HG03045 (cell line): ENCODE measurements at regions not wholly inside any gene's neighbourhood (a gene's known extent, or its start where the extent isn't known, plus 50 kb on each side); places are given as distances from the start of the nearest gene placed in this dataset.

Experiments used
- ATAC-seq: cut with Tn5 transposase; IDR thresholded peaks from one replicate; pipeline ENCODE4 v1.9.1; 2021; ENCODE audit warnings: mild to moderate bottlenecking, moderate library complexity; ENCODE audit not compliant: unreplicated experiment

GRCh38 chr17:77001487-77001886 is 133.3 kb downstream of the MGAT5B start:
- no peak for ATAC-seq

GRCh38 chr17:77002103-77003045 is 134.2 kb downstream of the MGAT5B start:
- no peak for ATAC-seq

DNA sequence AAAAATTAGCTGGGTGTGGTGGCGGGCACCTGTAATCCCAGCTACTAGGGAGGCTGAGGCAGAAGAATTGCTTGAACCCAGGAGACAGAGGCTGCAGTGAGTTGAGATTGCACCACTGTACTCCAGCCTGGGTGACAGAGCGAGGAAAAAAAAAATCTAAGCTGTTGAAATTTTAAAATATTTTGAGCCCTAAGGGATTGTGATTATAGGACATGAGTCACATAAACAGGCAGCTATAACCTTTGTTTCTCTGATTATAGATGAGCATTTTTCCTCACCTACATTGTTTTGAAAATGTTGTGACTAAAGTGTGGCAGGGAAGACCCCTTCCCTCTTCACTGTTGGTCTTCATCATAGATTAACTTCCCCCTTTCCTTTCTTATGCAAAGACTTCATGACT is 135.5 kb downstream of the MGAT5B start:
- ATAC-seq: no peak

DNA sequence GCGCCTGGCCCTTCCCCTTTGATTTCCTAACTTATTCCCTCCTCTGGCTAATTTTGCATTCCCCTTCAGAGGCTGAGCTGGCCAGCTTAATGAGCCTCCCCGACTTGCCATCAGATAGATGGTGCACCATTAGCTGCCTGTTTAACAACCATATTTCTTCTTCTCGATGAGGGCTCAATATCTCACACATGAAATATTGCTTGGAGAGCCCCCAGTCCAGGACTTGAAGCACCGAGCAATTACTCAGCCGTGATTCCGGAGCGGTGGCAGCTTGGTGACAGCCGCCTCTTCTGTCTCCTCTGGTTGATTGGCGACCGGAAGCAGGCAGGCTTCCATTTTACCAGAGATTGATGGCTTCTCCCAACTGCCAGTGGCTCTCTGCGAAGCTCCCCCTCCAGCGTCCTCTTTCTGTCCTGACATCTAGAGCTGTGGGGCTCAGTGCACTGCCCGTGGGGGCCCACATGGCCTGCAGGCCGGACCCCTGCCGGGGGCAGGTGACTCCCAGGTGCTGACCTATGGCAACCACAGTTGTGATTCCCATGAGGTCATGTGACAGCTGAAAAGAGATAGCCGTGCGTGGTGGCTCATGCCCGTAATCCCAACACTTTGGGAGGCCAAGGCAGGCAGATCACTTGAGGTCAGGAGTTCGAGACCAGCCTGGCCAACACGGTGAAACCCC is 133.7 kb upstream of the SEC14L1 start:
- no peak for ATAC-seq

DNA sequence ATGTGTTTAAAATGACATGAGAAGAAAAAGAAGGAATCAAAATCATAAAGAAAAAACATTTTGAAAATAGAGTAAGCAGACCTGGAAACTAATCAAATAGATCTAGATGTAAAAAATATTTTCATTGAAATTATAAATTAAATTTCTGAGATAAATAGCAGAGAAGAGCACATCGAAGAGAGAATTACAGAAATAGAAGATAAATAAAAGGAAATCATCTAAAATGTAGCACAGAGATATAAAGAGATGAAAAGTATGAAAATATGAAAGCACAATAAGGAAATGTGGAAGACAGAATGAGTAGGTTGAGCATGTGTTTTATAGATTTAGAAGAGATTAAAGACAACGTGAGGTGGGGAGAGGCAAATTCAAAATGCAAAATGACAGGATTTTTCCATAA is 130.9 kb upstream of the SEC14L1 start:
- ATAC-seq: no peak

- no peak for ATAC-seq
Measured at GRCh38 chr17:77010667-77011066, 130.1 kb upstream of the SEC14L1 start.

- no peak for ATAC-seq
Measured at GRCh38 chr17:77011173-77012011, 129.4 kb upstream of the SEC14L1 start.

DNA sequence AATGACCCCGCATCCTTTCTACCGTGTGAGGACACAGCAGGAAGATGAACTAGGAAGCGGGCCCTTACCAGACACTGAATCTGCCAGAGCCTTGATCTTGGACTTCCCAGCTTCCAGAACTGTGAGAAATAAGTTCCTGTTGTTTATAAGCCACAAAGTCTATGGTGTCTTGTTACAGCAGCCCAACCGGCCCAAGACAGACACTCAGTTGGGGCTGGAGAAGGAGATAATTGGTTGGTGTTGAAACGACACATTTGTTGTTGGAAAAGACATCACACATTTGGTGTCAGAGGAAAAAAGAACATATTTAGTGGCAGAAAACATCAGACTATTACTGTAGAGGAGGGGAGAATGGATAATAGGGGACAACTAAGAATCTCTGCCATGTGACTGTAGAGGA is 122.3 kb upstream of the SEC14L1 start:
- ATAC-seq: no peak

- no peak for ATAC-seq
Measured at GRCh38 chr17:77019893-77020379, 120.8 kb upstream of the SEC14L1 start.

DNA sequence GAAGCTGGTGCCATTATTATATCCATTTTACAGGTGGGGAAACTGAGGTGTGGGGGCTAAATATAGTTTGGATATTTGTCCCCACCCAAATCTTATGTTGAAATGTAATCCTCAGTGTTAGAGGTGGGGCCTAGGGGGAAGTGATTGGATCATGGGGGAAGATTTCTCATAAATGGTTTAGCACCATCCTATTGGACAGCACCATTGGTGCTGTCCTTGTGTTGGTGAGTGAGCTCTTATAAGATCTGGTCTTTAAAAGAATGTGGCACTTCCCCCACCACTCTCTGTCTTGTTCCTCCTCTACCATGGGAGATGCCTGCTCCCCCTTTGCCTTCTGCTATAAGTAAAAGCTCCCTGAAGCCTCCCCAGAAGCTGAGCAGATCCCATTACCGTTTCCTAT is 119.8 kb upstream of the SEC14L1 start:
- ATAC-seq: no peak

DNA sequence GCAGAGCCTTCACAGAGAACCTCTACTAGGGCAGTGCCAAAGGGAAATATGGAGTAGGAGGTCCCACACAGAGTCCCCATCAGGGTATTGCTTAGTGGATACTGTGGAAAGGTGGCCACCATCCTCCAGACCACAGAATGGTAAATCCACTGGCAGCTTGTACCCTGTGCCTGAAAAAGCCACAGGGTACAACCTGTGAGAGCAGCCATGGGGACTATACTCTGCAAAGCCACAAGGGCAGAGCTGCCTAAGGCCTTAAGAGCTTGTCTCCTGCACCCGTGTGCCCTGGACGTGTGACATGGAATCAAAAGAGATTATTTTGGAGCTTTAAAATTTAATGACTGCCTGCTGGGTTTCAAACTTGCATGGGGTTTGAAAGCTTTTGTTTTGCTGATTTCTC is 118.0 kb upstream of the SEC14L1 start:
- ATAC-seq: no peak

GRCh38 chr17:77025781-77026180 is 115.0 kb upstream of the SEC14L1 start:
- no peak for ATAC-seq

GRCh38 chr17:77027271-77027889 is 113.4 kb upstream of the SEC14L1 start:
- no peak for ATAC-seq

- no peak for ATAC-seq
Measured at GRCh38 chr17:77028900-77029299, 111.9 kb upstream of the SEC14L1 start.

DNA sequence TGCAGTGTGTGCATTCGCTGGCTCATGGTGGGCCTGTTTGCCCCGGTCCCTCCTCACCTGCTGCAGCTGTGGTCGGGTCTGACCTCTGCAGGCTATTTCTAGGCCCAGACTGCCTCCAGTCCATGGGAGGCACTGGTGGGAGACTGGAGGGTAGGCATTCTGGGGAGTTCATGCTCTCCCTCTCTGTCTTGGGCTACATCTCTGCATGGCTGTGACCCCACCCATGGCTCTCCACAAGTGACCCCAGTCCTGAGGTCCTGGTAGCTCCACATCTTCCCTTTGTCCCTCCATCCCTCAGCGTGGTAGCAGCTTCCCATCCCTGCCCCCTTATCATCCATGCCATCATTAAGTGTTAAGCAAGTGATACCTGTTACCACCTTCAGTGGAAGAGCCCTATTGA is 107.8 kb upstream of the SEC14L1 start:
- no peak for ATAC-seq

- ATAC-seq: no peak
Measured at GRCh38 chr17:77033892-77034404, 106.8 kb upstream of the SEC14L1 start.

DNA sequence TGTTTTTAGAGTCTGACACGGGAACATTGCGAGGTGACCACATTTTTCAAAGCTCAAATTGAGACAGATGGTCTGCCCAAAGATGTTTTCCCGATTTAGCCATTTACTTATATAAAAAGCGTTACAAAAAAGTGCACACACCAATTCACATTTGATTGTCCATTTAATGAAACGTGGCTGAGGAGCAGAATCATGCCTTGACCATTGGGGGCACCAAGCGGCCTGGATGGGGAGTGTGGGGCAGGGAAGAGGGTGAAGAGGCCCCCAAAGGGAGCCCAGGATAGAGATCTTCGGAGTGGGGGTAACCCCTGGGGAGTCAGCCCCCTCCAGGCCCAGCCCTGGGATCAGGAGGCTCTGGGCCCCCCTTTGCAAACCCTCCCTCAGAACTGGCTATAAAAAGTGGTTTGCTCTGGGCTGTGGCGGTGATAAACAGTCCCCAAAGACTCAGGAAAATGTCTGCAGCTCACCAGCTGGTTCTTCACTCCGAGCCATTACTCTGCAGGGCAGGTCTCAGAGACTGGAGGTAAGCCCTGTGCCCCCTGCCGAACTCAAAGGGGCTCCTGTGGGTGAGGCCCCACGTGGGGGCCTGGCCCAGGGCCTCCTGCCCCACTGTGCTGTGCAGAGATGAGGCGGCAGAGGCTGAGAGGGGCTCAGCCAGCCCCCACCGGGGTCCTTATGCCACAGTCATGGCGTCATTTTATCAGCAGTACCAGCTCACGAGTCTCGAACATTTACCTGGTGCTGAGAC is 105.9 kb upstream of the SEC14L1 start:
- ATAC-seq: no peak

- ATAC-seq: no peak
Measured at GRCh38 chr17:77035526-77035925, 105.2 kb upstream of the SEC14L1 start.

GRCh38 chr17:77036136-77036840 is 104.5 kb upstream of the SEC14L1 start:
- no peak for ATAC-seq
